GM21360 (cell line): ENCODE measurements at regions not wholly inside any gene's neighbourhood (a gene's known extent, or its start where the extent isn't known, plus 50 kb on each side); places are given as distances from the start of the nearest gene placed in this dataset.

Experiments used
- ATAC-seq: cut with Tn5 transposase; IDR thresholded peaks from one replicate; pipeline ENCODE4 v1.9.1; 2021; ENCODE audit warnings: mild to moderate bottlenecking, moderate library complexity; ENCODE audit not compliant: unreplicated experiment

DNA sequence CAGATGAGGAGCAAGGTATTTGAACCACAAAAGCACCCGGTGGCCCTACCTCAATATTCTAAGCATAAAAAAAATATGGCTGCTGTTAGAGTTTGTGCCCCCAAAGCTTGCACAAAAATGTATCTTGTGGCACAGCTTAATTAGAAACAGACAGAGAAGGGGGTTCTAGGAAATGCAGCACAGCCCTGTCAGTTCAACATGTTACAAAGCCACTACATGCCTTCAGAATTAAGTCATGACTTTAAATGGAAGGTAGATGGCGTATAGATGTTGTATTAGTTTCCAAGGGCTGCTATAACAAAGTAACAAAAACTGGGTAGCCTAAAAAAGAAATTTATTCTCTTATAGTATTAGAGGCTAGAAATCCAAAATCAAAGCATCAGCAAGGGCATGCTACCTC is 703.8 kb downstream of the DIAPH3 start:
- ATAC-seq, result no peak

- no peak for ATAC-seq
Observed at GRCh38 chr13:59461411-59461810, 702.3 kb downstream of the DIAPH3 start.

DNA sequence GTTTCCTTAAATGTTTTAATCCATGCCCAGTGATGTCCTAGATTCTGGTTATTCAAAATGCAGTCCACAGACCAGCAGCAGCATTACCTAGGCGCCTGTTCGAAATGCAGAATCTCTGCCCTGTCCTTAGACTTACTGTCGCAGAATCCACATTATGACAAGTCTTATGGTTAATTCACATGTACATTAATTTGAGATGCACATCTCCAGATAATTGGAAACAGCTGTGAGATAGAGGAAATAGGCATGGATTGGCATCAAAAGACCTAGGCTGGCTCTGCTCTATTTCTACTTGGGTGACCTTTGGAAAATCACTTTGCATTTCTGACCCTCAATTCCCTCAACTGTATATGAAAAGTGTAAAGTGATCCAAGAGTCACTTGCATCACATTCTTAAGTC is 700.7 kb downstream of the DIAPH3 start:
- ATAC-seq, result no peak

DNA sequence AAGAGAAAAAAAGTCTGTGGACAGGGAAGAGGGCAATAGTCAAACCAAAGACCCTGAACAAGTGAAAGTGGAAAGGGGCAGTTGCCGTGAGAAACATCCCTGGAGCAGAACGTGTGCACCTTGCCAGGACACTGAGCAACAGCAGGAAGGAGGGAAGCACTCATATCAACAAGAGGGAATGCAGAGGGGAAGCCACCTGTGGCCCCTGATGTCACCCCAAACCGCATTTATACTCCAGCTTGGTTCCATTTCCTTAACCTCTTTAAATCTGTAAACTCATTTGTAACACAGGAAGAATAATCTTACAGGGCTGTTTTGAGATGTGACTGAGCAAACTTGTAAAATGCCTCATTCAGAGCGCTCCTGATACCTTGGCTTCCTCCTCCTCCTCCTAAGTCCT is 698.8 kb downstream of the DIAPH3 start:
- no peak for ATAC-seq

GRCh38 chr13:59468396-59468795 is 695.3 kb downstream of the DIAPH3 start:
- ATAC-seq, result no peak

DNA sequence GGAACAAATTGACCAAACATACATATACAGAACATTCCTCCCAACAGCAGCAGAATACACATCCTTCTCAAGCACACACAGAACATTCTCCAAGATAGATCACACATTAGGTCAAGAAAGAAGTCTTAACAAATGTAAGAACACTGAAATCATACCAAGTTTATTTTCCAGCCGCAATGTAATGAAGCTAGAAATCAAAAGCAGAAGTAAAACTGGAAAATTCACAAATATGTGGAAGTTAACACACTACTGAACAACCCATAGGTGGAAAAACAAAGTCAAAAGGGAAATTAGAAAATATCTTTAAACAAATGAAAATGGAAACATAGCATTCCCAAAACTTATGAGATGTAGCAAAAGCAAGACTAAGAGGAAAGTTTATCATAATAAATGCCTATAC is 692.6 kb downstream of the DIAPH3 start:
- no peak for ATAC-seq

- no peak for ATAC-seq
Observed at GRCh38 chr13:59472134-59472533, 691.6 kb downstream of the DIAPH3 start.

- ATAC-seq, result no peak
Observed at GRCh38 chr13:59474696-59475095, 689.0 kb downstream of the DIAPH3 start.

DNA sequence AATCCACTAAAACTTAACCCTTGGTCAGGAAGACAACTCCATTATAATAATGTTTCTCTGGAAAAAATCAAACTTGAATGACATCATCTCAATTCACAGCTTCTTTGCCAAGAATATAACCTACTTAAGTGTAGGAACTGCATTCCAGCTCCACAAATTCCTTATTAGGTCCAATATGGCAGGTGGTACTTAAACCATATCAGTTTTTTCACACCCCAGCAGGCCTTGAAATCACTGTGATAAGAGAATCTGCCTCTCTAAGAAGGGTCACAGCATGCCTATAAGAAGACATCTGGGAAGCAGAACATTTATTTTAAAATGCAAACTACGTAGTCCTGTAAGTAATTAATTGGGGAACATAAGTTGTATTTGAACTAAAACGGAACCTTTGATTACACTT is 687.8 kb downstream of the DIAPH3 start:
- no peak for ATAC-seq

DNA sequence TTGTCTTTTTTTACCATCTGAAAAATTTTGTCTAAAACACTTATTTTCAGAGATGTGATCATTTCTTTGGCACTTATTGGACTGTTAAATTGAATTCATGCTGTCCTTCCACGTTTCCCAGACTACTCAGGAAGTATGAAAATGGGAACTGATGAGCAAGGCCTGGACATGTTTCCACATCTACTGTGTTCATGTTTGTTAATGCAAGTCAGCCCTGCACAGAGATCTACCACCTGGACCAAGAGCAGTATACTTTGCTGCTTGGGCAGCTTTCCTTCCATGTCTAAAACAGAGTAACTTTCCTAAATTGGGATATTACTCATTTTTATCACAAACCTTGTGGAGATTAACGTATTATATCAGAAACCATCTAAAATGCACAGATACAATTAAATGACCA is 687.4 kb downstream of the DIAPH3 start:
- no peak for ATAC-seq

DNA sequence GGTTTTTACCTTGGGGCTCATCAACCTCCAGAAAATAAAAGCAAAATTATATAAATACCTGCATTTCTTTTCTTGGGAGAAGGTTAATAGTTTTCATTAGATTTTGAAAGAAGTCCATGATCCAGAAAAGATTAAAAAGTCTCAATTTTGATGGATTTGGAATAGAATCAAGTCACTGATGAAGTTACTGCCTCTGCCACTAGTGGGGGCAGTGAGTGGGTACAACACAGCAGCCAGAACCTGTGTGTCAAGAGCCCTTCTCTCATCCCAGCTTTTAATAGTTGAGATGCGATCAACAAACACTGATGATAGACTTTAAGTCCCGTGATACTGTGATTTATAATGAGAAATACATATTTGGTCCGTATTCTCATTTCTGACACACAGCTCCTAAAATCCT is 686.7 kb downstream of the DIAPH3 start:
- ATAC-seq, result no peak

GRCh38 chr13:59478908-59479307 is 684.8 kb downstream of the DIAPH3 start:
- no peak for ATAC-seq

DNA sequence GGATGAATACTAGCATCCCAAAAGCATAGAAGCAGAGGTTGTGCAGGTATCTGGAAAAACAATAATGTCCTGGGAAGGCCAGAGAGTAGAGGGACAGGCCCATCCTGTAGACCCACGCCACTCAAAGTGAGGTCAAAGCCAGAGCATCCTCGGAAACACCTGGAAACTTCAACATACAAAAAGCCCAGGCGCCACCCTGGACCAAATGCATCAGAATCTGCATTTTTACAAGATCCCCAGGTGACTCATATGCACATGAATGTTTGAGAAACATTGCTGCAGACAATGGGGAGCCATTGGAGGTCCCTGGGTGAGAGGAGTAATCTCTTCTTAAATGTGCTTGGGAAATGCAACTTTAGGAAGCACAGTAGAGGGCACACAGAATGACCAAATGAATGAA is 684.1 kb downstream of the DIAPH3 start:
- ATAC-seq, result no peak

- ATAC-seq, result no peak
Observed at GRCh38 chr13:59480396-59481259, 683.1 kb downstream of the DIAPH3 start.

DNA sequence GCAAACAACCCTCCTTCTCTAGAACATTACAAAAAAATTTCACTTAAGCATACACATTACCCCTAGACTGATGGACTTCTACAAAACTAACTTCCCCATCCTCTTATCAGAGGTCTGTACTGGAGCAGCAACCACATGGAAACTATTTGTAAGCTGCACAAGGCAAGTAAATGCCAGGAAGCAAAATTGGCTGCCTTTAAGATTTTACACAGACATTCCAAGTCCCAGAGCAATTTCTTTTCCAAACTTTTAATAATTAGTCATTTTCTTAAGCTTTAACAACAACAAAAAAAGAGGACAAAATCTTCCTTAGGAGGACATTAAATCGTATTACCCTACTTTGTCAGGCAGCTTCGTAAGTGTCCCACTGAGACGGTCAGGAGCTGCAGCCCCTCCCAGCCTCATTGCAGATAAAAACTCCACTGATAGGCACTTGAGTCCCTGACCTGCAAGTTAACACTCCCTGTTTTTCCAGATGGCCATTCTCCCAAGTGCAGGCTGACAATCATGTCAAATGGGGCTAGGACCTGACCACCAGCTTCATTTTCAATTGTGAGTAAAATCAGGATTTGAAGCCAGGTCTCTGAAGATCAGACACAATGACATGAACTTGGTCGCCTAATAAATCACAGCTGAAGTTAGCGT is 680.1 kb downstream of the DIAPH3 start:
- ATAC-seq, result no peak

DNA sequence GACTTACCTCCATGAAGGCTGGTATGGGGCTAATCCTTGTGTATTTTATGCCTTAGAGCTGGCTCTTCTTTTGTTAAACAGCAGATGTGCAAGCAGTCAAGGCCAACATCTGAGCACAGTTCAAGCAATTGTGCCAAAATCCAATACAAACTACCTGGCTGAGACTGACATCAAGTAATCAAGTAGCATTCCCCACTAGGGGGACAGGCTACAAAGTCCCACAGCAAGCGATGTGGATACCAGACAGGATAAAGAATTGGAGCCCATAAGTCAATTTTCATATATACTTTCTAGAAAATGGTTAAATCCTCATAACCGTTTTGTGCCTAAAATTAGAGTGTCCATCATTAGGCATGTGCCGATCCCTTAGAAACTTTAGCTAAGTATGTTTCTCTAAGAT is 675.8 kb downstream of the DIAPH3 start:
- no peak for ATAC-seq

- no peak for ATAC-seq
Observed at GRCh38 chr13:59488436-59488835, 675.3 kb downstream of the DIAPH3 start.

DNA sequence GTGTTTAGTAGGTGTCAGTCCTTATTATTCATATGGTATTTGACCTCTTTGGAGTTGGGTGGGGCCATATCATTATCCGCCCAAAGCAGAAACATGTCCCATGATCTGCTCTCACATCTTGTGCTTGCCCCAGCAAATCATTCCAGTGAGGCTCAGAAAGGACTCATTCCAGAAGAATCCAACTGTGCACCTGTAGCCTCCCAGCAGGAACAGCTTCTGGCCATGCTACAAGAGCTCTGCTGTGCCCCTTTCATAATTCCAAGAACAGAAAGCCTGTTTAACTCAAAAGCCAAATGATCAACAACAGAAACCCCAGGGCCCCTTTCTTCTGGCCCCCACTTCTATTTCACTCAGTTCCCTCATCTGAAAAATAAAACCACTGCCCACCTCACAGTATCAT is 673.1 kb downstream of the DIAPH3 start:
- no peak for ATAC-seq

DNA sequence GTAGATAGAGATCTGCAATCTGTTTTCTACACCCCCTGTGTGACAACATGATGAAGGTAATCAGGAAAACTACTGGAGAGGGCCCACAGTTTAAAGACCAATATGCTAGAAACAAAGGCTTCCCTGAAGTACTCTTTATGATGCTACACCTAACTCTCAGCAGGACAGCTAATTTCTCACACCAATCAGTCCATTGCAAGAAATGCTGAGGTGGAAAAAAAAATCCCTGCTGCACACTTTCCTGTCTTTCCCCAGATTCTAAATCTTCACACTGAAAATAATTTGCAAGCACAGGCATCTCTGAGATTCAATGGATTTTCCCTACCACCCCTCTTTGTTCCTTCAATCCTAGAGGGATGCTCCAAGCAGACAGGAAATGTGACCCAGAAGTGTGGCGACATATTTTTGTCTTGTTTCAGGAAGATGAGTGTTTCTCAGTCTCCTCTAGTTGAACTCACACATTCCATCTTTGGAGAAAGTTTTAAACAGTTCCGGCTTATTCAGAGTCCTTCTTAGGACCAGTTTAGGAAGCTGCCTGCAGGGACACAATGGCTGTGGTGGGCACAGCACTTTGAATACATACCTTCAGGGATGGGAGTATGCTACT is 671.6 kb downstream of the DIAPH3 start:
- ATAC-seq, result no peak

DNA sequence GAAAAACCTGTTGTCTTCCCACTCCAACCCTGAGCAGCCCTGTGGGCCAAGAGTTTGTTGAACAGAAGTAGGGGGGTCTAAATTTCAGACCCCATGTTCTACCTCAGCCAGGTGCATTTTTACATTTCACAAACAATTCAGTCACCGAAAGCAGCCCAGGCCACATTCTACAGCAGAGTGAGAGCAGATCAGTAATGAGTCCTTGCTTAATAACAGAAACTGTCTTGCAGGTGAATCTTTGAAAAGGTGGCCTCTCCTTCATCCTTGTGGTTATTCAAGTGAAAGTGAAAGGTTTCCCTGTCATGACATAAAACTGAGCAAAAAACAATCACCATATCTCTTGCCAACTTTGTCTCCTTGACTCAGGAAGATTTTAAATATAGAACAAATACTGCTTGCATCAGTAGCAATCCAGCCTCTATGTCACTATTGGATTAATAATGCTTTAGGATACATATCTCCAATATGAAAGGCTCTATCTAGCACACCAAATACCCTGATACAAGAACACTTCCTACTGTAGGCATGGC is 670.2 kb downstream of the DIAPH3 start:
- ATAC-seq, result no peak

DNA sequence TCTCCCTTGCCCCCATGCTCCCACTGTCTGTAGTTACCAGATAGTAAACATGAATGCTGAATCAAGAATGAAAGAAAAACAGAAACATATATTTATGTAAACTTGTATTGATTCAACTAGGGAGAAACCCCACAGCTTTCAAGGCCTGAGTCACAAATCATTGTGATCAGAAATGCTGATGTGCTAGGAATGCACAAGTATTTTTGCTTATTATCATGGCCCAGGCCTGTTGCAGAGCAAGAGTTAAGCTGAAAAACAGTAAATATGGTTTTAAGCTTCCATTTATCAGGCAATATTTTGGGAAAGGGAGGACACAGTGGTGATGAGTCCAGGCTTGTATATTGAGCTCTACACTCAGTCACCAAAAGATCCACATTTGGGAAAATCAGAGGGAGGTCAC is 669.6 kb downstream of the DIAPH3 start:
- ATAC-seq, result no peak

- ATAC-seq, result no peak
Observed at GRCh38 chr13:59494560-59494970, 669.2 kb downstream of the DIAPH3 start.
